ENCODE measurements at regions not wholly inside any gene's neighbourhood (a gene's known extent, or its start where the extent isn't known, plus 50 kb on each side); places are given as distances from the start of the nearest gene placed in this dataset.

- ATAC-seq (no peak), DNase-seq (ENCODE audit: low read depth, low spot score) (no peak)
- TF ChIP-seq TCF7L2 (IDR thresholded peaks at IDR 0.05; ENCODE audit: borderline replicate concordance, extremely low read depth, insufficient read depth, insufficient read length), result no peak
- TF ChIP-seq EZH2phosphoT487 (IDR thresholded peaks at IDR 0.05; ENCODE audit: borderline replicate concordance), result no peak
- TF ChIP-seq ATF3 (IDR thresholded peaks at IDR 0.05), result no peak
- TF ChIP-seq FOSL1 (IDR thresholded peaks at IDR 0.05; ENCODE audit: low read depth), result no peak
- no peak for TF ChIP-seq CEBPB (IDR thresholded peaks at IDR 0.05; ENCODE audit: low read depth)
- no peak for TF ChIP-seq POLR2A (IDR thresholded peaks at IDR 0.05; ENCODE audit: borderline replicate concordance, extremely low read depth, insufficient read depth, insufficient read length)
- TF ChIP-seq, protein P1, sequence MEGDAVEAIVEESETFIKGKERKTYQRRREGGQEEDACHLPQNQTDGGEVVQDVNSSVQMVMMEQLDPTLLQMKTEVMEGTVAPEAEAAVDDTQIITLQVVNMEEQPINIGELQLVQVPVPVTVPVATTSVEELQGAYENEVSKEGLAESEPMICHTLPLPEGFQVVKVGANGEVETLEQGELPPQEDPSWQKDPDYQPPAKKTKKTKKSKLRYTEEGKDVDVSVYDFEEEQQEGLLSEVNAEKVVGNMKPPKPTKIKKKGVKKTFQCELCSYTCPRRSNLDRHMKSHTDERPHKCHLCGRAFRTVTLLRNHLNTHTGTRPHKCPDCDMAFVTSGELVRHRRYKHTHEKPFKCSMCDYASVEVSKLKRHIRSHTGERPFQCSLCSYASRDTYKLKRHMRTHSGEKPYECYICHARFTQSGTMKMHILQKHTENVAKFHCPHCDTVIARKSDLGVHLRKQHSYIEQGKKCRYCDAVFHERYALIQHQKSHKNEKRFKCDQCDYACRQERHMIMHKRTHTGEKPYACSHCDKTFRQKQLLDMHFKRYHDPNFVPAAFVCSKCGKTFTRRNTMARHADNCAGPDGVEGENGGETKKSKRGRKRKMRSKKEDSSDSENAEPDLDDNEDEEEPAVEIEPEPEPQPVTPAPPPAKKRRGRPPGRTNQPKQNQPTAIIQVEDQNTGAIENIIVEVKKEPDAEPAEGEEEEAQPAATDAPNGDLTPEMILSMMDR (IDR thresholded peaks at IDR 0.05 in 2 of 3, conservative IDR thresholded peaks at IDR 0.05 in 1 of 3; ENCODE audit: borderline replicate concordance in 1 of 3, insufficient read depth in 1 of 3, low read depth in 2 of 3, low read length in 2 of 3), result no peak
- no peak for TF ChIP-seq EZH2 (IDR thresholded peaks at IDR 0.05)
- TF ChIP-seq ZBTB33 (IDR thresholded peaks at IDR 0.05; ENCODE audit: extremely low read depth, insufficient replicate concordance, low read length), result no peak
- TF ChIP-seq POLR2AphosphoS5 (IDR thresholded peaks at IDR 0.05; ENCODE audit: low read depth, low read length), result no peak
- TF ChIP-seq YY1 (IDR thresholded peaks at IDR 0.05; ENCODE audit: extremely low read depth, insufficient replicate concordance, low read depth, low read length), result no peak
- TF ChIP-seq, protein P2, sequence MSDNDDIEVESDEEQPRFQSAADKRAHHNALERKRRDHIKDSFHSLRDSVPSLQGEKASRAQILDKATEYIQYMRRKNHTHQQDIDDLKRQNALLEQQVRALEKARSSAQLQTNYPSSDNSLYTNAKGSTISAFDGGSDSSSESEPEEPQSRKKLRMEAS (IDR thresholded peaks at IDR 0.05), result no peak
- TF ChIP-seq ZFX (IDR thresholded peaks at IDR 0.05), result no peak
- TF ChIP-seq REST (IDR thresholded peaks at IDR 0.05; ENCODE audit: low read depth), result no peak
- no peak for TF ChIP-seq RAD21 (IDR thresholded peaks at IDR 0.05; ENCODE audit: low read depth)
- TF ChIP-seq JUND (IDR thresholded peaks at IDR 0.05), result no peak
- TF ChIP-seq ELF1 (IDR thresholded peaks at IDR 0.05; ENCODE audit: borderline replicate concordance, low read depth), result no peak
- no peak for TF ChIP-seq EGR1 (IDR thresholded peaks at IDR 0.05; ENCODE audit: low read depth)
- no peak for TF ChIP-seq ZNF274 (IDR thresholded peaks at IDR 0.05; ENCODE audit: low read depth, low read length)
- ChIA-PET RAD21 (ENCODE audit: low non-redundant PET in 1 of 2, low total read pairs in 2 of 2, uncharacterized antibody in 2 of 2, unreplicated experiment in 2 of 2) (no interaction called here), CTCF (no interaction called here), POLR2A (no interaction called here)
- intact Hi-C loops (cut with micrococcal nuclease), result no loop called here
- H3K9ac ChIP-seq (ENCODE audit: low read length), result no peak overlapping the region
- BruUV-seq (replicated peaks), result no TSS peak
- H3K9me2 ChIP-seq (ENCODE audit: insufficient read depth), result no peaks in the 10 kb centered on the region
- H2AFZ ChIP-seq (ENCODE audit: low read depth, low read length, poor library complexity, severe bottlenecking), result no peak overlapping the region
- H3K4me2 ChIP-seq (ENCODE audit: low read length), result no peak overlapping the region
- H3K4me1 ChIP-seq (ENCODE audit: control insufficient read depth in 1 of 2, insufficient read depth in 2 of 2, low read length in 2 of 2), result no peaks in the 10 kb centered on the region
- peaks cover 7% of the 10 kb centered on the region for H3K27me3 ChIP-seq (ENCODE audit: insufficient read depth, low read length)
- H3K36me3 ChIP-seq (ENCODE audit: control insufficient read depth in 1 of 2, insufficient read depth in 2 of 2, low read length in 2 of 2), result no peaks in the 10 kb centered on the region
- H4K20me1 ChIP-seq (ENCODE audit: insufficient read depth), result no peaks in the 10 kb centered on the region
- no peak overlapping the region for H3K27ac ChIP-seq (ENCODE audit: low read depth, low read length)
- H3K4me3 ChIP-seq (replicated peaks in 1 of 2; ENCODE audit: low read depth in 1 of 2, low read length in 2 of 2), result no peak overlapping the region
- H3K79me2 ChIP-seq (ENCODE audit: insufficient read depth, low read length), result no peaks in the 10 kb centered on the region
- no peaks in the 10 kb centered on the region for H3K9me3 ChIP-seq (ENCODE audit: control insufficient read depth in 1 of 2, insufficient read depth in 1 of 2, low read depth in 1 of 2, low read length in 2 of 2)
These were observed 201.6 kb upstream of the RGMA start for GRCh38 chr15:93290618-93290946.
